ENCODE measurements at regions not wholly inside any gene's neighbourhood (a gene's known extent, or its start where the extent isn't known, plus 50 kb on each side); places are given as distances from the start of the nearest gene placed in this dataset.

- no peak for ATAC-seq (ENCODE audit: insufficient read depth, low FRiP score)
- peaks cover 0 to 8% (median 0%) of the 10 kb centered on the region in 3 donors for H3K27me3 ChIP-seq (ENCODE audit: control insufficient read depth in 3 of 3, insufficient read depth in 3 of 3, low read length in 2 of 3)
These were observed 77.4 kb downstream of the DIRAS3 start for GRCh38 chr1:67973051-67973450.

GRCh38 chr1:67970088-67970487 is 80.3 kb downstream of the DIRAS3 start:
- 80 to 91% methylated on average over 2 of the region's 2 CpGs for WGBS, 2 donors
- H3K4me1 ChIP-seq (ENCODE audit: control insufficient read depth in 5 of 5, insufficient read depth in 5 of 5, low read length in 5 of 5): no peaks in the 10 kb centered on the region
- ATAC-seq (ENCODE audit: insufficient read depth, low FRiP score): no peak
- no peak for DNase-seq
- H3K9me3 ChIP-seq (ENCODE audit: control insufficient read depth in 4 of 4, insufficient read depth in 3 of 4, low read length in 3 of 4): no peaks in the 10 kb centered on the region
- no peaks in the 10 kb centered on the region for H3K36me3 ChIP-seq (ENCODE audit: control insufficient read depth in 4 of 4, insufficient read depth in 4 of 4, low read length in 4 of 4)
- no peak overlapping the region for H3K27ac ChIP-seq (ENCODE audit: low read depth in 1 of 2, low read length in 1 of 2)
- no peak overlapping the region for H3K9ac ChIP-seq (ENCODE audit: insufficient read depth in 1 of 2, low read length in 2 of 2)
- no peak overlapping the region for H3K4me3 ChIP-seq
- no peaks in the 10 kb centered on the region for H3K27me3 ChIP-seq (ENCODE audit: control insufficient read depth in 3 of 3, insufficient read depth in 3 of 3, low read length in 2 of 3)
- no peak for TF ChIP-seq CTCF (IDR thresholded peaks at IDR 0.05; ENCODE audit: control extremely low read depth, extremely low read depth)

More at GRCh38 chr1:67973051-67973450, 77.4 kb downstream of the DIRAS3 start:
- H3K4me3 ChIP-seq: no peak overlapping the region
- no peaks in the 10 kb centered on the region for H3K4me1 ChIP-seq (ENCODE audit: control insufficient read depth in 5 of 5, insufficient read depth in 5 of 5, low read length in 5 of 5)
- H3K36me3 ChIP-seq (ENCODE audit: control insufficient read depth in 4 of 4, insufficient read depth in 4 of 4, low read length in 4 of 4): no peaks in the 10 kb centered on the region
- DNase-seq: no peak
- H3K27ac ChIP-seq (ENCODE audit: low read depth in 1 of 2, low read length in 1 of 2): no peak overlapping the region
- H3K9me3 ChIP-seq (ENCODE audit: control insufficient read depth in 4 of 4, insufficient read depth in 3 of 4, low read length in 3 of 4): no peaks in the 10 kb centered on the region
- no peak overlapping the region for H3K9ac ChIP-seq (ENCODE audit: insufficient read depth in 1 of 2, low read length in 2 of 2)
- no peak for TF ChIP-seq CTCF (IDR thresholded peaks at IDR 0.05; ENCODE audit: control extremely low read depth, extremely low read depth)

GRCh38 chr1:67969446-67969845 is 81.0 kb downstream of the DIRAS3 start:
- no peaks in the 10 kb centered on the region for H3K27me3 ChIP-seq (ENCODE audit: control insufficient read depth in 3 of 3, insufficient read depth in 3 of 3, low read length in 2 of 3)
- no peak overlapping the region for H3K27ac ChIP-seq (ENCODE audit: low read depth in 1 of 2, low read length in 1 of 2)
- H3K4me1 ChIP-seq (ENCODE audit: control insufficient read depth in 5 of 5, insufficient read depth in 5 of 5, low read length in 5 of 5): no peaks in the 10 kb centered on the region
- no peaks in the 10 kb centered on the region for H3K36me3 ChIP-seq (ENCODE audit: control insufficient read depth in 4 of 4, insufficient read depth in 4 of 4, low read length in 4 of 4)
- no peak overlapping the region for H3K4me3 ChIP-seq
- ATAC-seq (ENCODE audit: insufficient read depth, low FRiP score): no peak
- TF ChIP-seq CTCF (IDR thresholded peaks at IDR 0.05; ENCODE audit: control extremely low read depth, extremely low read depth): no peak
- H3K9me3 ChIP-seq (ENCODE audit: control insufficient read depth in 4 of 4, insufficient read depth in 3 of 4, low read length in 3 of 4): no peaks in the 10 kb centered on the region
- no peak overlapping the region for H3K9ac ChIP-seq (ENCODE audit: insufficient read depth in 1 of 2, low read length in 2 of 2)
- 89 to 98% methylated on average over 2 of the region's 2 CpGs for WGBS, 2 donors
- DNase-seq: no peak

- TF ChIP-seq CTCF (IDR thresholded peaks at IDR 0.05; ENCODE audit: control extremely low read depth, extremely low read depth): no peak
- H3K27me3 ChIP-seq (ENCODE audit: control insufficient read depth in 3 of 3, insufficient read depth in 3 of 3, low read length in 2 of 3): no peaks in the 10 kb centered on the region
- no peaks in the 10 kb centered on the region for H3K4me1 ChIP-seq (ENCODE audit: control insufficient read depth in 5 of 5, insufficient read depth in 5 of 5, low read length in 5 of 5)
- no peak overlapping the region for H3K27ac ChIP-seq (ENCODE audit: low read depth in 1 of 2, low read length in 1 of 2)
- H3K9me3 ChIP-seq (ENCODE audit: control insufficient read depth in 4 of 4, insufficient read depth in 3 of 4, low read length in 3 of 4): peaks cover 1 to 11% (median 9%) of the 10 kb centered on the region in 4 donors
- ATAC-seq (ENCODE audit: insufficient read depth, low FRiP score) (no peak), DNase-seq (no peak)
- H3K9ac ChIP-seq (ENCODE audit: insufficient read depth in 1 of 2, low read length in 2 of 2): no peak overlapping the region
- no peak overlapping the region for H3K4me3 ChIP-seq
- H3K36me3 ChIP-seq (ENCODE audit: control insufficient read depth in 4 of 4, insufficient read depth in 4 of 4, low read length in 4 of 4): no peaks in the 10 kb centered on the region
These were observed 83.8 kb downstream of the DIRAS3 start for GRCh38 chr1:67966666-67967009.

Measured in lung (tissue), 11 donors.